ENCODE measurements at regions not wholly inside any gene's neighbourhood (a gene's known extent, or its start where the extent isn't known, plus 50 kb on each side); places are given as distances from the start of the nearest gene placed in this dataset.

- no peak for TF ChIP-seq CTCF (IDR thresholded peaks at IDR 0.05 in 4 of 5, conservative IDR thresholded peaks at IDR 0.05 in 1 of 5)
- TF ChIP-seq POLR2A (IDR thresholded peaks at IDR 0.05) = no peak
These were observed 137.3 kb downstream of the HTR1B start for GRCh38 chr6:77326029-77326428.

Data from gastrocnemius medialis (tissue), 4 donors.